HUES48 (cell line): ENCODE measurements at regions not wholly inside any gene's neighbourhood (a gene's known extent, or its start where the extent isn't known, plus 50 kb on each side); places are given as distances from the start of the nearest gene placed in this dataset.

Experiments used
- H3K27ac ChIP-seq: one replicate; pipeline ENCODE4 v1.7.0; 2013; ENCODE audit warnings: low read depth, low read length, inconsistent platforms
- H3K27me3 ChIP-seq: 2 replicates; pipeline ENCODE4 v1.6.1; 2013; ENCODE audit warnings: mild to moderate bottlenecking, low read length; ENCODE audit not compliant: control insufficient read depth, insufficient read depth
- H3K36me3 ChIP-seq: 2 replicates; pipeline ENCODE4 v1.6.1; 2013; ENCODE audit warnings: low read length; ENCODE audit not compliant: control insufficient read depth, insufficient read depth
- H3K4me1 ChIP-seq: 2 replicates; pipeline ENCODE4 v1.6.1; 2013; ENCODE audit warnings: mild to moderate bottlenecking, low read length; ENCODE audit not compliant: control insufficient read depth, insufficient read depth
- H3K4me3 ChIP-seq: 2 replicates; pipeline ENCODE4 v1.5.1; 2013; ENCODE audit warnings: mild to moderate bottlenecking, low read depth, low read length
- H3K9ac ChIP-seq: 2 replicates; pipeline ENCODE4 v1.6.1; 2013; ENCODE audit warnings: mild to moderate bottlenecking, low read depth, low read length, moderate library complexity
- H3K9me3 ChIP-seq: 2 replicates; pipeline ENCODE4 v1.6.1; 2013; ENCODE audit warnings: low read length; ENCODE audit not compliant: control insufficient read depth, insufficient read depth

GRCh38 chr4:14716691-14717090, 285.6 kb upstream of the CPEB2 start:
- Histone ChIP-seq H3K27ac (no peak overlapping the region), H3K4me3 (no peak overlapping the region), H3K27me3 (no peaks in the 10 kb centered on the region), H3K4me1 (no peaks in the 10 kb centered on the region), H3K9ac (no peak overlapping the region), H3K36me3 (no peaks in the 10 kb centered on the region), H3K9me3 (no peaks in the 10 kb centered on the region)

GRCh38 chr4:14719053-14719452, 283.2 kb upstream of the CPEB2 start:
- no peaks in the 10 kb centered on the region for H3K4me1 ChIP-seq
- H3K36me3 ChIP-seq = no peaks in the 10 kb centered on the region
- H3K4me3 ChIP-seq = no peak overlapping the region
- no peak overlapping the region for H3K9ac ChIP-seq
- no peaks in the 10 kb centered on the region for H3K9me3 ChIP-seq
- H3K27me3 ChIP-seq = no peaks in the 10 kb centered on the region
- no peak overlapping the region for H3K27ac ChIP-seq

- H3K4me3 ChIP-seq = no peak overlapping the region
- no peaks in the 10 kb centered on the region for H3K36me3 ChIP-seq
- H3K4me1 ChIP-seq = 0 out of 2 replicates have a peak, but pooled peaks cover 6% of the 10 kb centered on the region
- no peaks in the 10 kb centered on the region for H3K9me3 ChIP-seq
- H3K27ac ChIP-seq = no peak overlapping the region
- no peaks in the 10 kb centered on the region for H3K27me3 ChIP-seq
- H3K9ac ChIP-seq = no peak overlapping the region
Observed at GRCh38 chr4:14726441-14726840, 275.8 kb upstream of the CPEB2 start.

GRCh38 chr4:14726877-14727361, 275.4 kb upstream of the CPEB2 start:
- Histone ChIP-seq H3K9me3 (no peaks in the 10 kb centered on the region), H3K27ac (no peak overlapping the region), H3K27me3 (no peaks in the 10 kb centered on the region), H3K9ac (no peak overlapping the region), H3K4me3 (no peak overlapping the region), H3K4me1 (0 out of 2 replicates have a peak, but pooled peaks cover 6% of the 10 kb centered on the region), H3K36me3 (no peaks in the 10 kb centered on the region)

- no peaks in the 10 kb centered on the region for H3K9me3 ChIP-seq
- H3K9ac ChIP-seq = no peak overlapping the region
- H3K27ac ChIP-seq = no peak overlapping the region
- 0 out of 2 replicates have a peak, but pooled peaks cover 6% of the 10 kb centered on the region for H3K4me1 ChIP-seq
- no peak overlapping the region for H3K4me3 ChIP-seq
- no peaks in the 10 kb centered on the region for H3K36me3 ChIP-seq
- H3K27me3 ChIP-seq = no peaks in the 10 kb centered on the region
Observed at GRCh38 chr4:14729282-14730000, 272.8 kb upstream of the CPEB2 start.

GRCh38 chr4:14742054-14742453, 260.2 kb upstream of the CPEB2 start:
- peaks cover 16% of the 10 kb centered on the region for H3K4me1 ChIP-seq
- no peaks in the 10 kb centered on the region for H3K27me3 ChIP-seq
- H3K9me3 ChIP-seq = no peaks in the 10 kb centered on the region
- H3K27ac ChIP-seq = no peak overlapping the region
- no peak overlapping the region for H3K4me3 ChIP-seq
- H3K36me3 ChIP-seq = no peaks in the 10 kb centered on the region
- no peak overlapping the region for H3K9ac ChIP-seq

- Histone ChIP-seq H3K27me3 (no peaks in the 10 kb centered on the region), H3K4me1 (peaks cover 16% of the 10 kb centered on the region), H3K4me3 (no peak overlapping the region), H3K36me3 (no peaks in the 10 kb centered on the region), H3K9me3 (no peaks in the 10 kb centered on the region), H3K27ac (no peak overlapping the region), H3K9ac (no peak overlapping the region)
Observed at GRCh38 chr4:14743172-14743571, 259.1 kb upstream of the CPEB2 start.

GRCh38 chr4:14743601-14744000, 258.7 kb upstream of the CPEB2 start:
- Histone ChIP-seq H3K27me3 (no peaks in the 10 kb centered on the region), H3K36me3 (no peaks in the 10 kb centered on the region), H3K4me3 (no peak overlapping the region), H3K9ac (no peak overlapping the region), H3K9me3 (no peaks in the 10 kb centered on the region), H3K27ac (no peak overlapping the region), H3K4me1 (peaks cover 17% of the 10 kb centered on the region)

- no peak overlapping the region for H3K9ac ChIP-seq
- H3K27me3 ChIP-seq = no peaks in the 10 kb centered on the region
- no peaks in the 10 kb centered on the region for H3K36me3 ChIP-seq
- no peak overlapping the region; the same call in 1 of the 2 replicates for H3K4me3 ChIP-seq
- no peaks in the 10 kb centered on the region for H3K9me3 ChIP-seq
- no peak overlapping the region for H3K27ac ChIP-seq
- H3K4me1 ChIP-seq = peaks cover 23% of the 10 kb centered on the region
Observed at GRCh38 chr4:14744346-14744745, 257.9 kb upstream of the CPEB2 start.

GRCh38 chr4:14749910-14750309, 252.4 kb upstream of the CPEB2 start:
- Histone ChIP-seq H3K9me3 (peaks cover 22% of the 10 kb centered on the region), H3K27ac (no peak overlapping the region), H3K4me1 (peaks cover 12% of the 10 kb centered on the region), H3K4me3 (no peak overlapping the region), H3K36me3 (no peaks in the 10 kb centered on the region), H3K27me3 (no peaks in the 10 kb centered on the region), H3K9ac (no peak overlapping the region)

- no peak overlapping the region for H3K27ac ChIP-seq
- no peaks in the 10 kb centered on the region for H3K36me3 ChIP-seq
- H3K27me3 ChIP-seq = no peaks in the 10 kb centered on the region
- H3K9me3 ChIP-seq = peaks cover 23% of the 10 kb centered on the region
- no peak overlapping the region for H3K9ac ChIP-seq
- peaks cover 7% of the 10 kb centered on the region; the same call in 1 of the 2 replicates for H3K4me1 ChIP-seq
- no peak overlapping the region for H3K4me3 ChIP-seq
Observed at GRCh38 chr4:14752341-14753046, 249.8 kb upstream of the CPEB2 start.
